Inflammatory macrophage treated with lipopolysaccharide for 4 hours (primary cell): ENCODE measurements at regions not wholly inside any gene's neighbourhood (a gene's known extent, or its start where the extent isn't known, plus 50 kb on each side); places are given as distances from the start of the nearest gene placed in this dataset.
"Not testable (repeated sequence)": the region's sequence is repeated elsewhere in the genome, so short reads cannot be mapped to it uniquely, and the experiment has no call there.

Experiments
- DNase-seq: peaks from one replicate; pipeline ENCODE4 v3.0.0-alpha.2; 2020

DNA sequence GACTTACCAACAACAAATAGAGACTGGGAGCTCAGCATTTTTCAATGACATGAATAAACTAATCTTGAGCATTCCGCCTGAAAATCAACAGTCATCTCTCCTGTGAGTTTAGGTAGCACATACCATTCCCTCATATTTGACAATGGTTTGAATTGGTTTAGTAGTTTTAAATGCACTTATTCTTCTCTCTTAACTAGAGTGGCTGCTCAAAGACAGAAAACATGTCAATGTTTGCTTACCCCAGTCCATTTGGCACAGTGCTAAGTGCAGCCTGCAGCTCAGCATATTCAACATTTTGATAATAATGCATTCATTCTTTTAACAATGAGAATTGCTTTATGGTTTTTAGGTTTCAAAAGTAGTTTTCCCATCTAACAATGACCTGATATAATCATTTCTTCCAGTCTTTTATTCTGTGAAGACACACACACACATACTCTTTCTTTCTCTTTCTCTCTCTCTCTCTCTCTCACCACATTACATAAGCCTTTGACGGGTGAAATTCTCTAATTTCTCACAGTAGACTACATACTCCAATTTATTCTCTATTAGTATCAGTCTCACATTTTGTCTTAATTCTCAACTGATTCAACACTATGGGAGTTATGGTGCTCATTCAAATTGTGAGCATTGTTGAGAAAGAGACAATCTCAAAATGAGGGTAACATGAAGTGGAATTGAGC is 432.3 kb downstream of the LRRIQ3 start:
- no peak for DNase-seq

DNA sequence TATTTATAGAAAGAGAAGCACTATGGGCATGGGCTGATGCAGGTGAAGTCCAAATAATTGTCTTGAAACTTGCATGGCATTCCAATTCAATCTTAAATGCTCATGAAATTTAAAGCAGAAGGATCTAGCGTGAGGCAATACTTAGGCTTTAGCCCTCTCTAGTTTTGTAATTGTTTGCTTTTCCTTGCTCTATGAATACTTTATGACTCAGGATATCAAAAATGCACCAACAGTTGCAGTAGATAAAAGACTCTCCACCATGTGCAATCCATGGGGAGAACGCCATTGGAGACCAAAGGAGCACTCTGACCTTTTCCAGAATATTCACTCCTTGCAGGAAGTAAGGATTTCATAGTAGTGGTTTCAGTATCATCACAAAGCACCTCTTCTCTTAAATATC is 436.4 kb downstream of the LRRIQ3 start:
- DNase-seq: no peak

DNA sequence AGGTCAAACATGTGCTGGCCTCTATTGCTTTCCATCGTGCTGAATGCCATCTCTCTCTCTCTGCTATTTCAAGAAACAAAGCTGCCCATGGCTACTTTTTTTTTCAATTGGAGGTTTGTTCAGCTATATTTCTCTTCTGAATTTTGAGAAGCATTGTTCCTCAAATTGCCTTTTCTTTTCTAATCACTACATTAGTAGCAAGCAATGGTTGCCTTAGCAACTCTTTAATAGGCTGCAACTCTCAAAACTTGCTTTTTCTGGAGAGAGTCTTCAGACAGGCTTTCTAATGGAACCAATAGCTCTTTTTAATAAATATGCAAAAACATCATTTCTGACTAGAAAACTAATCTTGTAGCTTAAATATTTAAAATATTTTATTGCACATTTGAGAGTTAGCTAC is 439.0 kb downstream of the LRRIQ3 start:
- no peak for DNase-seq

DNA sequence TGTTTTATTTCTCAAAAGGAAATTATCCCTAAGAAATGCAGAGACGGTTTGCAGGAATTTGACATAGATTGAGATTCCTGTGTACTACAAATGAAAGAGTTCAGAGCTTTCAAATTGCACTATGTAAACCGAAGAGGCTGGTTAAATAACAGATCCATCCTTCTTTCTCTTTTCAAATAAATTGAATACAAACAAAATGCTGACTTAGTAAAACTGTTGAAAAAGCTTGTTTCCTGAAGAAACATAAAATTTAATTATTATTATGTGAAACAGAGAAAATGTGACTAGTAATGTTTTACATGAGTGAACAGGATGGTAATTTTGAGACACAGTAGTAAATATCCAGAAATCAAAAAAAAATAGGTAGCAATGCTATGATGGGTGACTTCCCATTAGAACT is 441.2 kb downstream of the LRRIQ3 start:
- no peak for DNase-seq

DNA sequence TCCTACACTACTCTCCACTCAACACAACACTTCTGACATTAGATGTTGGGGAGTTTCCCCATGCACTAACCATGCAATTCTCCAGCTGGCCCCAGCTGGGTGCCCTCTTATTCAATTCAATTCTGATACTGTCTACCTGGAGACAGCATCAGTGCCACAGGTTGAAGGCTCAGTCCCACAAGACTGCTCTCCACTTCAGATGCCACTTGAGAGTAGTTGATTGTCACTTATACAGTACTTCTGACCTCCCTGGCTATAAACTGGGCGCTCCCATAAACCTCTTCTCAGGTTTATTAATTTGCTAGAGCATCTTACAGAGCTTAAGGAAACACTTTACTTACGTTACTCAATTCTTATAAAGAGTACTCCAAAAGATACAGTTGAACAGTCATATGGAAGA is 442.3 kb downstream of the LRRIQ3 start:
- no peak for DNase-seq

DNA sequence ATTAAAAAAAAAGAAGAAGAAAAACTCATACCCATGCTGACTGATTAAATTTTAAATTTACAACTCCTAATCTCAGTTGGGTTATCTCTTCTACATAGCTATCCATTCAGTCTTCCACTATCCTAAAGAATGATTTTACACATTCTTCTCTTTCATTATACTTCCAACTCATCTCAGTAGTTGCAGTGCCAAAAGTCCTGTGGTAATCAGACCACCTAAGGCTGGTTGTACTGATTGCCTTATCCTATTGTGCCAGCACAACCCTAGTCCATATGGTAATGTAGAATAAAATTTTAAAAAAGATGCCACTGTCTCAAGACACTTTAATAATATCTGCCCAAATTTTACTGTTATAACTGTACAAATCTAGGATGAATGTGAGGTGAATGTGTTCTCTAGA is 448.0 kb downstream of the LRRIQ3 start:
- DNase-seq: no peak

DNA sequence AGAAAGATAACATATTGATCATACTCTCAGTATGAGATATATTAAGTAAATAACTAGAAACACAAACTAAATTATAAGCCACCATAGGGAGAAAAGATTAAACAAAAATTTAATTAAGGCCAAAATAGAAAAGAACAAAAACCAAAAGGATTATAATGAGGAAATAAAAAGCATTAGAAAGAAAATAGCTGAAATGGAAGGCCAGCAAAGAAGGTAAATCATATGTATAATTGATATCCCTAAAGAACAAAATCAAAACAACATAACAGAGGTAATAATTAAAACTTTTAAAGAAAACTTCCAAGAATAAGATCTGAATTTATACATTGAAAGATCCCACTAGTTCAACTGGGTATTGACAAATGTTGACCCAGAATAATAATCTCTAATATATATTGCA is 453.0 kb downstream of the LRRIQ3 start:
- DNase-seq: no peak

DNA sequence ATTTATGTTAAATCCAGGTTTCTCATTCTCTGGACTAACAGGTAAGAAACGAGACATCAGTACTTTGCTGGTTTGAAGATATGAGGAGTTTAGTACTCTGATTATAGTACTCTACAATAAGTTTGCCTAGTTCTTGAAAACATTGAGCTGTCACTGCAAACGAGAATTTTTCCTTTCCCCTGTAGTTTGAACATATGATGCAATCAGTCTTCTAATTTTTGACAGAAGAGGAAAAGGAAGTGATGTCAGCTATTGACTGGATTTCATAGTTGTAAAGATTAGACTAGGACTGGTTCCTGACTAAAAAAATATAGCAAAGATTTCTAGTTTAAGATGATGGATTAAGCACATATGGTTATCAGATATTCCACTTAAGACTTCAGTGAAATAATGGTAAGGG is 461.9 kb downstream of the LRRIQ3 start:
- DNase-seq: no peak

DNA sequence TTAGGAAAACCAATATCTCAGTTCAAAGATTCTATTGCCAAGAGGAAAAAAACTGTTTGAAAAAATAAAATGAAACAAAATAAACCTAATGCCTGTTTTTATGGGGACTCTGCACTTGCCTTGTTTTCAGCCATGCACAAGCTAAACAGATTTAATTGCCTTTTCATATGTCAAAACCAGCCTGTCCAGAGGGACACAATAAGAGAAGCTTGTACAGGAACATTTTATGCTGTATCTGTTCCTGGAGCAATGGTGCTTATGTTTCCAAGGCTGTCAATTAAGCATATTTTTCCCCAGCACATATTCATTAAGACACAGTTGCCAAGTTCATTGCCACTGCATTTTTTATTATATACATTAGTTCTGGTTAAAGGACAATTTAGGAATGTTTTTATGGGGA is 470.9 kb downstream of the LRRIQ3 start:
- no peak for DNase-seq

DNA sequence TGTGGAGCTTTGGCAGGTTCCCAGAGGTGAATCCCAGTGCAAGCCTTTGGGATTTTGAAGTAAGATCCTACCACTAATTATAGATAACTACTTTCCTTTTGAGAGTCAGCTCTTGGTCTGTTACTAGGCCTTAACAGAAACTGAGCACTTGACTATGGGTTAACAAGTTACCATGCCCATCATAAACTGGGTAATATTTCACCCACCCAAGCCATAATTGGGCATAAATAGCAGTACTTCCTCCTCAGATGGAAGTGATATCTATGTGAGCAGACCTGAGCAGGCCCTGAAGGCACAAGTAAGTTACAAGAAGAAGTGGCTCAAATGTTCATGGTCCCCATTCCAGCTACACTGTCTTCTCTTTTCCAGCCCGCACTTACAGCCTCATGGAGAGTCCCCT is 475.9 kb downstream of the LRRIQ3 start:
- no peak for DNase-seq

DNA sequence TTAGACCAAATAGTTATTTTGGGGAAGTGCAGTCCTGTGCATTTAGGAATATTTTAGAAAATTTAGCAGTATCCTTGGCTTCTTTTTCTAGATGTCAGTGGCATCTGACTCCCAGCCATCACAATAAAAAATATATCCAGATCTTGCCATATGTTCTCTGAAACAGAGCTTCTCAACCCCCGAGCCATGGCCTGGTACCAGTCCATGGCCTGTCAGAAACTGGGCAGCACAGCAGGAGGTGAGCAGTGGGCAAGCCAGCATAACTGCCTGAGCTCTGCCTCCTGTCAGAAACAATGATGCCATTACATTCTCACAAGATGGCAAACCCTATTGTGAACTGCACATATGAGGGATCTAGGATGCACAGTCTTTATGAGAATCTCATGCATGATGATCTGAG is 480.0 kb downstream of the LRRIQ3 start:
- no peak for DNase-seq

DNA sequence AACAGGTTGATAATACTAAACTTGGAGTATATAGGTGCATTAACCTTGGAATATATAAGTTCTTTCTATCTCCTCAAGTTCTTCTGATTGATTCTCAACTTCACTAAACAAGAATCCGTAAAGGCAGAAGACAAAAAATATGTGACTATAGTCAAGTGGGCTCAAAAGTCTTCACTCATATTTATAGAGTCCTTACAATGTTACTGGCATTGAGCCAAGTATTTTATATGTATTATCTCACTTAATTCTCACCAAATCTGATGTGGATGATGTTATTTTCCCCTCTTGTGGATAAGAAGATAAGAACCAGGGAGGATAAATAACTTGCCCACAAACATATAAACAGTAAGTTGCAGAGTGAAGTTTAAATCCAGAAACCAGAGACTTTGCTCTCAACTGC is 486.9 kb downstream of the LRRIQ3 start:
- DNase-seq: no peak

DNA sequence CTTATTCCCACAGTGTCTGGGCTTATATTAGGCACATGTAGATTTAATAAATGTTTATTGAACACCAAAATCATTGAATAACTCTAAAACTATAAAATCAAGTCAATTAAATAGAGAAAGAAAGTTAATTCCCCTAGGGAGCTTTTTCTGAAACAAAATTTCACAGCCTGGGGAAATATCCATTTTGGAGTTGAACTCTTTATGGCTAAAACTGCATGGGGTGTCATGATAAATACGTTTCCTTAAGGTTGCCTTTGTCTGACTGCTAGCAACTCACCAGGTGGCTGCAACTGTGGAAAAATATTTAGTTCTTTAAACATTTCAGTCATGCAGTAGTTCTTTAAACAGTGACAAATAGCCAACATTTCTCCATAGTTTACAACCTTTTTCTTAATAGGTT is 496.1 kb downstream of the LRRIQ3 start:
- no peak for DNase-seq

DNA sequence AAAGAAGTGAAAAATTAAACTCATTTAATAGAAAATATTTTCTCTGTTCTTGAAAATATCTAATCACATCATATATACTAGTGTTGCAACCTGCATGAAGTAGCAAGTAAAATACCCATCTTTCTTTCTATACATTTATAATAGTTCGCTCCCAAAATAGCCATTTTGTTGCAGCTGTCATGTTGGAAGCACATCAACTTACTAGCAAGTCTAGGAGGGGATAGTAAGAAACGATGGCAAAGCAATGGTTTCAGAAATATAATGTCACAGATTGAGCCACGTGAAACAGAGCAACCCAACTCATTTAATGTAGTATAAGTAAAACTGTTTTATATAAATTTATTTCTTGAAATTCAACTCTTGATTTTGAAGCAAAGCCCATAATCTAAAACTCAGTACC is 521.8 kb downstream of the LRRIQ3 start:
- DNase-seq: no peak

DNA sequence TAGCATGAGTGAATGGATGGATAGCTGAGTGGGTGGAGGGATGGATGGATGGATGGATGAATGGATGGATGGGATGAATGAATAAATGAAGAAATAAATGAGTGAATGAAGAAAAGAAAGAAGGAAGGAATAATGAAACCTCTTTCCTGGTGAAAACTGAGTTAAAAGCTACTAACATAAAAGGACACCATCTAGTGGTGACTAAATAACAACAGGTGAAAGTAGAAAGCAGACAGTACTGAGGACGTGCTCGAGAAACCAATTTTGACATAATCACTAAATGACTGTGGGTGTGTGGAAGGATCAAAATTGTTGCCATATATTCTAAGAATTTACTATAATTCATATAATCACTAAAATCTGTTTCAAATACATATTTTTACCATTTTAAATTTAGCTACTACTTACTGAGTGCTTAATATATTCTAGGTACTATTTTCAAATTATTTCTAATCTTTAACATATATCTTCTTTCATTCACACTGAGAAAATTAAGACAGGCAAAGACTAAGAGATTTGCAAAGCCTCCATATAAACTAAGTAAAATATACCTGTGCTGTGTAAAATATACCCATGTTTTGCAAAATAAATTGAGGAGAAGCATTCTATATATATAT is 522.9 kb downstream of the LRRIQ3 start:
- peak; percentile 8 for DNase-seq

DNA sequence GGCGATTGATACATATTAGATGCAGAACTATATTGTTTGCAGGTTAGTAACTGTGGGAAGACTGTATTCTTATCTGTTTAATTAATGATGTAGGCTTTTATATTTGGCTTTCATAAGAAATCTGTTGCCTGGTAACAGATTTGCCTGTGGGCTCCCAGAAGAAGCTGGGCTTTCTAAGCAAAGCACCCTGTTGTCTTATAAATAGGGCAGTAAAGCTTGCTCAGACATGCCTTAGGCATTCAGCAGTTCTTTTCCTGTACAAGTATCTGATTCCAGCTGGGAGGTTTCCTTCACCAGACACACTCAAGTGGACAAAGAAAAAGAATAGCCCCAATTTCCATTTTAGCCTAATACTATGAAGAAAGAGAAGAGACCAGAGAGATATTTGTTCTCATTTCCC is 524.0 kb downstream of the LRRIQ3 start:
- no peak for DNase-seq

DNA sequence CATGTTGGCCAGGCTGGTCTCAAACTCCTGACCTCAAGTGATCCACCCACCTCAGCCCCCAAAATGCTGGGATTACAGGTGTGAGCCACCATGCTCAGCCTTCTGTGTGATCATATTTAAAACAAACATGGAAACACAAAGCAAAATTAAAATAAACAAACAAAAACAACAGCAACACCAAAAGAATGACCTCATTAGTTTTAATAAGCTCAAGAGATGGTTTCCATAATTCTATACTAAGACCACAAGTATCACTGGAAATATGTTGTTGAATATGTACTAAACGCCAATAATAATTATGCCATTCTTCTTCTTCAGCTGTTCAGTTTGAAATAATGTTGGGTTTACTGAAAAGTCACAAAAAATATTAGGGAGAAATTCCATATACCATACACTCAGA is 526.4 kb downstream of the LRRIQ3 start:
- DNase-seq: no peak

DNA sequence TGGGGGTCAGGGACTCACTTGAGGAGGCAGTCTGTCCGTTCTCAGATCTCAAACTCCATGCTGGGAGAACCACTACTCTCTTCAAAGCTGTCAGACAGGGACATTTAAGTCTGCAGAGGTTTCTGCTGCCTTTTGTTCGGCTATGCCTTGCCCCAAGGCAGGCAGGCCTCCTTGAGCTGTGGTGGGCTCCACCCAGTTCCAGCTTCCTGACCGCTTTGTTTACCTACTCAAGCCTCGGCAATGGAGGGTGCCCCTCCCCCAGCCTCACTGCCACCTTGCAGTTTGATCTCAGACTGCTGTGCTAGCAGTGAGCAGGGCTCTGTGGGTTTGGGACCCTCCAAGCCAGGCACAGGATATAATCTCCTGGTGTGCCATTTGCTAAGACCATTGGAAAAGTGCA is 530.0 kb downstream of the LRRIQ3 start:
- not testable (repeated sequence) for DNase-seq

DNA sequence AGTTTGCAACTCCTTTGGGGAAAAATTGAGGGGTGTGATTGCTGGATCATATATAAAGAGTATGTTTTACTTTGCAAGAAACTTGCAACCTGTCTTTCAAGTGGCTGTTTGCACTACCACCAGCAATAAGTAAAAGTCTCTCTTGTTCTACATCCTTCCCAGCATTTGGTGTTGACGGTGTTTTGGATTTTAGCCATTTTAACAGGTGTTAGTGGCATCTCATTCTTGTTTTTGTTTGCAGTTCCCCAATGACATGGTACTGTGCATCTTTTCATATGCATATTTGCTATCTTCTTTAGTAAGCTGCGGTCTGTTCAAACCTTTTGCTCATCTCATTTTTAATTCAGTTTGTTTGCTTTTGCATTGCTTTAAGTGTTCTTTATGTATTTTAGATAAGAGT is 535.5 kb downstream of the LRRIQ3 start:
- DNase-seq: no peak

DNA sequence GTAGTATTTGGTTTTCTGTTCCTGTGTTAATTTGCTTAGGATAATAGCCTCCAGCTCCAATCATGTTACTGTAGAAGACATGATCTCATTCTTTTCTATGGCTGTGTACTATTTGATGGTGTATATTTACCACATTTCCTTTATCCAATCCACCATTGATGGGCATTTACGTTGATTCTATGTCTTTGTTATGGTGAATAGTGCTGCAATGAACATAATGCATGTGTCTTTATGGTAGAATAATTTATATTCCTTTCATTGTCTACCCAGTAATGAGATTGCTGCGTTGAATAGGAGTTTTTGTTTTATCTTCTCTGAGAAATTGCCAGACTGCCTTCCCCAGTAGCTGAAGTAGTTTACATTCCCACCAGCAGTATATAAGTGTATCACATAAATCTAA is 538.8 kb downstream of the LRRIQ3 start:
- DNase-seq: no peak

DNA sequence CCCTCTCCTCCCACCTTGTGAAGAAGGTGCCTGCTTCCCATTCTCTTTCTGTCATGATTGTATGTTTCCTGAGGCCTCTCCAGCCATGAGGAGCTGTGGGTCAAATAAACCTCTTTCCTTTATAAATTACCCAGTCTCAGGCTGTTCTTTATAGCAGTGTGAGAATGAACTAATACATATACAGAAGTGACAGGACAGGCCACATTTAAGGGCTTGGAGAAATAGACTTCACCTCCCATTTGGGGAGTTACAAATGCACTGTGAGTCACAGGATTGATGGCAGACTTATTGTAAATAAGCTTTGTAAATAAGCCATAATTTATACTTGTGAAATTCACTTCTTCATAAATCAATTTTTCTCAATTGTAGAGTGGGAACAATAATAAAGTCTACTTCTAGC is 543.3 kb downstream of the LRRIQ3 start:
- DNase-seq: no peak

DNA sequence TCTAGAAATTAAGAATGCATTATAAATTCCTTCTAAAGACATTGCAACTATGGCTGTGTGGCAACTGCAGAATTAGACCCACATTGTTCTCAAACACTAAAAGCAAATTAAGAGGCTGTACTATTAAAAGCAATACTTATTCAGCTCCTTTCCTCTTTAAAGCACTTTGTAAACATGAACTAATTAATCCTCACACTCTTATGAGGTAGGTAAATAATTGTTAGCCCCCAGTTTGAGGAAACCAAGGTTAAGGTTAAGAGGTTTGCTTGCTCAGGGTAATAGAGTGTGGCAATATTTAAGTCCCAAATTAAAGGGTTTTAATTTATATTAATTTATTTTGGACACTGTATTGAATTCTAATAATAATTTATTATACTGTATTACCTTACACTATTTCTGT is 553.8 kb downstream of the LRRIQ3 start:
- no peak for DNase-seq

DNA sequence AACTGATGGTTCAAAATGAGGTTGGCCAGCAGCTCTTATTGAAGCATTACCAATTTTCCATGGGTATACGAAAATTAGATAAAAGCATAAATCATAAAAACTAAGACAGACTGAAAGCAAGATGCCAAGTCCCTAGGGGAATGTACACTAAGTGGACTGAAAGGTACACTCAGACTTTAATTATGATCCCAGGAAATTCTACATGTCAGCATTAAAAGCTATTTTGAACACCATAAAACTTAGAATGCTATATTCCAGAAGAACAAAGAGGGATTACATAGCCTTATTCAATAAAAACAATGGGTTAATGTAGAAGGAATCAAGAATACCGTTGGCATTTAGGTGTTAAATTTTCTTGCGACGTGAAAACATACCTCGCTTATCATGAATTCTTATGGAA is 558.5 kb downstream of the LRRIQ3 start:
- no peak for DNase-seq

DNA sequence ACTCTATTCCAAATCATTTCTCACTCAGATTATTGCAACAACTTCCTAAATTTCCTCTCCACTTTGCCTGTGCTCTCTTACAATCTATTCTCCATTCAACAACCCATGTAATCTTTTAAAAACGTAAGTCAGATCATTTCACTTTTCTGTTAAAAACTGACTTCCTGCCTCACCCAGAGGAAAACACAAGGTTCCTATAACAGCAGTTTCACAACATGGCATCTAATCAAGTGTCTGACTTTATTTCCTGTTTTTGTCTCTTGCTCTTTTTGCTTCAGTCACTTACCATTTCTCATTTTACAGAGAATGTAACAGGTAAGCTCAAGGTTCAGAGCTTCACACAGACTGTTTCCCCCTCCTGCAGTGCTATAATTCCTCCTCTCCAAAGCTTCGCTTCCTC is 560.7 kb downstream of the LRRIQ3 start:
- DNase-seq: peak; percentile 37

DNA sequence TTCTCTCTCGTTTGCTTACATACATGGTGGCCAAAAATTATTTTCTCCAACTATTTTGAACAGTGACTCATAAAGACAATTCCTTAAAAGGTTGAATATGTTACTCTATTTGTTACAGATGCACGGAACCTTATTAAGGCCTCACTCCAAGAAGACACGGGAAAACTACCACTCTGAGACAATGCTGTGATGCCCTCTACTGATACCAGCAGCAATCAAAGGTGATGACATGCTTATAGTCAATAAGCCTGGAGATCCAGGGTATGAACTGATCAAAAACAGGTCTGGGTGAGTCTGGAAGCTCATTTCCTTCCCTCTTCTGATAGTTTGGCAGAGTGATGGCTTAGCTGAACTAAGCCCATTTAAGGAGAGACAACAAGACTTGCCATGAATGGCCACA is 563.0 kb downstream of the LRRIQ3 start:
- DNase-seq: no peak
